GM18507 (cell line): ENCODE measurements at regions not wholly inside any gene's neighbourhood (a gene's known extent, or its start where the extent isn't known, plus 50 kb on each side); places are given as distances from the start of the nearest gene placed in this dataset.

ENCODE experiments used
- DNase-seq: peaks from one replicate; pipeline ENCODE4 v3.0.0; 2011; ENCODE audit warnings: low read depth; ENCODE audit not compliant: insufficient read length; ENCODE audit errors: extremely low spot score
- FAIRE-seq: peaks from 2 replicates; lab custom pipeline; 2011; peaks lifted over from hg19 to GRCh38; lab: Jason Lieb, UNC

GRCh38 chr20:58097429-58097828 lies 131.0 kb downstream of the ANKRD60 start:
- DNase-seq, result no peak
- FAIRE-seq, result no peak

DNA sequence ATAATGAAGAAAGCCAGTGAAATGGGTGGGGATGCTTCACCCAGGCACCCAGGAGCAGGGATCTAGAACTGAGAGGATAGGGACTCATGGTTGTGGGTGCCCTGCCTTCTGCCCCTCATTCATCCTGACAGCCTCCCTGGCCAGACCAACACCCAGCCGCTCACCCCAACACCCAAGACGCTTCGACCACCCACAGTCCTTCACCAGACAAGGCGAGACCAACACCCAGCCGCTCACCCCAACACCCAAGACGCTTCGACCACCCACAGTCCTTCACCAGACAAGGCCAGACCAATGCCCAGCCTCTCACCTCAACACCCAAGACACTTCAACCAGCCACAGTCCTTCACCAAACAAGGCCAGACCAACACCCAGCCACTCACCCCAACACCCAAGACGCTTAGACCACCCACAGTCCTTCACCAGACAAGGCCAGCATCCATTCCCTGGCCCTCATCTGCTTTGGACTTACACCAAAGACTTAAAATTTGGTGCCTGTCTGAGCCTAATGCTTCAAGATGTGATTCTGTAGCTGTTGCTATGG lies 131.5 kb downstream of the ANKRD60 start:
- FAIRE-seq, result no peak
- no peak for DNase-seq

DNA sequence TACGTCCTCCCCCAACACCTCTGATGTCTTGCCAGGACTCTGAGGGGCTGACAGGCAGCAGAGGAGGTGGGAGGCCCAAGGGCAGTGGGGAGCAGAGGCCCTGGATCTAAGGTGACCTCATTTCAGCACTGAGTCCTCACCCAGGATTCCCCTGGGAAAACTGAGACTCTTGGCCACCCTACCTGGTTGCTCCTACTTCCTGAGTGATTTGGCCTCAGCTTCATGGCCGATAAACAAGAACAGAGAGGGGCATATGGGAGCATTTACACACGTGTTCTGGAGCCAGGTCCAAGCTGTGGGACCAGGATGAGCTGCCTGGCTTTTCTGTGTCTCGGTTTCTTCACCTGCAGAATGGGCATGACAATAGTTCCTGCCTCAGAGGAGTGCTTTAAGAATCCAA lies 133.8 kb downstream of the ANKRD60 start:
- DNase-seq (no peak), FAIRE-seq (no peak)

- DNase-seq (no peak), FAIRE-seq (no peak)
These were observed 134.3 kb downstream of the ANKRD60 start for GRCh38 chr20:58094160-58094559.

- FAIRE-seq, result no peak
- DNase-seq, result no peak
These were observed 135.6 kb downstream of the ANKRD60 start for GRCh38 chr20:58092871-58093270.

DNA sequence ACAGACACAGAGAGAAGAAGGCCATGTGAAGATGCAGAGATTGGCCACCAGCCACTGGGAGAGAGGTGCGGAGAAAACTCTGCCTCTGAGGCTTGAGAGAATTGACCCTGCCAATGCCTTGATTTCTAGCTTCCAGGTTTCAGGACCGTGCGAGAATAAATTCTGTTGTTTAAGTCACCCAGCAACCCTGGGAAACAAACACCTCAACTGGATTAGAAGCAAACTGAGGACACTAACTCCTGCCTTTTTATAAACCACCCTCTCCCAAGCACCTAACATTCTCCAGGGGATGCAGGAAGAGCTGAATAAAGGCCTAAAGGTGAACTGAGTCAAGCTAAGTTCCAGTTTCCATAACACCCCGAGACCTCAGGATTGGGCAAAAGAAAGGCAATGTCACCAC lies 136.1 kb downstream of the ANKRD60 start:
- no peak for DNase-seq
- FAIRE-seq, result no peak

DNA sequence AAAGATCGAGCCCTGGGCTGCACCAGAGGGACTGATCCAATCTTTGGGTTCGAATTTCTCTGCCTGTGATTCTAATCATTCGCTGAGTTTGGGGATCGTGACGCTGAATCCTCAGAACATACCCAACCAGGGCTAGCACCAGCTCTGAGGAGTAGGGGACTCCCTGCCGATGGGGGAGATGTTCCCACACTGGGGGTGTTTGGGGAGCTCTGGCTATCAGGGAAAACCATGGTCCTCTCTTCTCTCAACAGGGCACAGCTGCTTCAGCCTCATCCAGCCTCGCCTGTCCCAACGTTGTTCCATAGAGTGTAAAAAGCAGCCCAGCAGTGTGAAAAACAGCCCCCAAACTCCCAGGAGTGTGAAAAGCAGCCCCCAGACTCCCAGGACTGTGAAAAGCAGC lies 136.6 kb downstream of the ANKRD60 start:
- FAIRE-seq, result no peak

GRCh38 chr20:58090161-58090560 lies 138.3 kb downstream of the ANKRD60 start:
- FAIRE-seq (no peak), DNase-seq (no peak)

More for the DNA sequence above, 136.6 kb downstream of the ANKRD60 start:
- DNase-seq, result no peak

DNA sequence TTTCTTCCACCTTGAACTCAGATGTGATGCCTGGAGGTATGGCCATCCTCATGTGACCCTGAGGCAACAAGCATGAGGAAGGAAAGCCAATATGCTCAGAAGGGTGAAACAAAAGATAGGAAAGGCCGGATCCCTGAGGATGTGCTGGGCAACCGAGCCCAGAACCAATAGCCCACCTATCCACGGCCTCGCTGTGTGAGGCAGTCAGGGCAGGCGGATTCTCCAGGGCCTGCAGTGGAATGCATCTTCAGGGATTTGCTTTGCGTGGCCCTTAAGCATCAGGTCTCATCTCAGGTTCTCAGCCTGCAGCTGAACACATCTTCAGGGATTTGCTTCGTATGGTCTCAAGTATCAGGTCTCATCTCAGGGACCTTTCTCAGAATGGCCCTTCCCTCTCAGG lies 139.8 kb downstream of the ANKRD60 start:
- FAIRE-seq, result no peak
- no peak for DNase-seq

DNA sequence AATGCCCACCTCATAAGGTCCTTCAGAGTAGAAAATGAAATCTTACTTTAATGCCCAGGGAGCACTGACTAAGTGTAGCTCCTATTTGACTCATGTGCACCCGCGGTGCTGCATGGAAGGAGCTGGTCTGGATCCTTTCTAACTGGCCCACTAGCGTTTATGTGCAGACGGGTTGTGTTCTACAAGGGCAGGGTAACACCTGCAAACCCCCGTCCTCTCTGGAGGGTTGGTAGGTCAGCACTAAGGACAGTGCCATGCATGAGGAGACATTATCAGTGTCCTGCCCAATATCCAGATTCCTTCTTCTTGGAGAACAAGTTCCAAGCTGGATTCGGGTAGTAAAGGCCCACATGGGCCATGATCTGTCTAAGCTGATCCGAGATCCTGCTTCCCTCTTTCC lies 140.3 kb downstream of the ANKRD60 start:
- DNase-seq, result no peak
- FAIRE-seq, result no peak

- DNase-seq, result no peak
- FAIRE-seq, result no peak
These were observed 140.9 kb downstream of the ANKRD60 start for GRCh38 chr20:58087562-58087858.

- FAIRE-seq (peak; percentile 21), DNase-seq (peak; percentile 15)
These were observed 141.5 kb downstream of the ANKRD60 start for GRCh38 chr20:58086763-58087561.

DNA sequence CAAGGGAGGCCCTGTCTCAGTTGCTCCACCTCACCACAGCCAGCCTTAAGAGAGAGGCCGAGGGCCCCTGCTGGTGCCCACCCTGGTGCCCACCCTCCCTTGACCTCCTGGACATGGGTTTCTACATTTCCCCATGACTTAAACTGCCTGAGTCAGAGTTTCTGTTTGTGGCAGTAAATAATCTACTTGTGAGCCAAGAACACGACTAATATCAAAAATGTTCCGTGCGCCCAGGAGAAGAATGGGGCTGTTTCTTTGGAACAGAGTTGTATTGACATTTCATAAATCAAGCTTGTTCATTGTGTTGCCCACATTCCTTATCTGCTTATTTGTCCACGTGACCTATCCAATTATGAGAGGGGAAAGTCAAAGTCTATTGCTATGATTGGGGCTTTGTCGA lies 143.5 kb downstream of the ANKRD60 start:
- FAIRE-seq, result no peak
- DNase-seq, result no peak

GRCh38 chr20:58084566-58084965 lies 143.9 kb downstream of the ANKRD60 start:
- FAIRE-seq, result no peak

GRCh38 chr20:58081846-58082245 lies 146.6 kb downstream of the ANKRD60 start:
- FAIRE-seq, result no peak
- DNase-seq, result no peak

More at GRCh38 chr20:58084566-58084965, 143.9 kb downstream of the ANKRD60 start:
- no peak for DNase-seq

- no peak for DNase-seq
These were observed 149.5 kb downstream of the ANKRD60 start for GRCh38 chr20:58078741-58079522.

DNA sequence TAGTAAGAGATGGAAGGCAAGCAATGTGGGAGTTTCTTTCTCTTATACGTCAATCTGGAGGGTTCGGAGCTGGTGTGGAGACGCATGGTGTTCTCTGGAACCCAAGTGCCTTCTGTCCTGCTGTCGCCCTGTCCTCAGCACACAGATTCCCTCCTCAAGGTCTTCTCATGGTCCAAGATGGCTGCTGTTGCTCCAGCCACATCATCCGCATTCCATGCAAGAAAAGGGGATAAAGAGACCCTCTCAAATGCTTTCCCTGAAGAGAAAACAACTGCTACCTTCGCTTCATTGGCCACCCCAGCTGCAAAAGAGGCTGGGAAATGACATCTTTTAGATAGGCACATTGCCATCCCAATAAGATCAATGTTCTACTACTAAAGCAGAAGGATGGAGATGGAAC lies 151.2 kb downstream of the ANKRD60 start:
- no peak for FAIRE-seq
- DNase-seq, result no peak

More at GRCh38 chr20:58078741-58079522, 149.5 kb downstream of the ANKRD60 start:
- FAIRE-seq, result no peak

- DNase-seq (no peak), FAIRE-seq (no peak)
These were observed 152.0 kb downstream of the ANKRD60 start for GRCh38 chr20:58076405-58076804.

DNA sequence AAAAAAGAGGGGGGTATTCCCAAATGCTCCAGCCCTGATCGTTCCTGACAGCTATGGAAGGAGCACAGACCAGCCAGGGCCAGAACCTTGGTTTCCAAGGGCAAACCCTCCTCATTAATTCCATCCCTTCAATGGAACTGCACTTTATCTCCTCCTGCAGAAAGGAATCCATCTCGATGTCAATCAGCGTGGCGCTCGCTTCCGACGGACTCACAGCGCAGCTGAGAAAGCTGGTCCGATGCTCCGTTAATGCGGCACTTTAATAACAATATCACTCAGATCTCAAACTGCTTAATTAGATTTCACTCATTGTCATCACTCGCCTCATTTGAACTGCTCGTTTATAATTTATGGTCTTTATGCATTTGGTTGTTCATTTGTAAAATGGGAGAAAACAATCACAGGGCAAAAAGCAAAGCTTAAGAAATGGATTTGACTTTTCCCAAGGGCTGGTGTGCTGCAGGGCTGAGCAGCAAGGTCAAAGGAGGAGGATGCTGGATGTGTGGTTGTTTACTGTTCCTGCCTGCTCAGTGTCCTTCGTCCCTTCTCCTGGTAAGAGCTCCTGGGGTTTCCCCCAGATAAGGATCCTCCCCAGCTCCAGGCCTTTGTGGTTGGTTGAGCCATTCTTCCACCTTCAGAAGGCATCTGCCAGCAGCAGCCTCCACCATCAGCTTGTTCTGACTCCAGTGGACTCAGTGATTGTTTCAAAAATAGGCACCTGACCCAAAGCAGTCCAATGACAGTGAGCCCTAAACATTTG lies 152.7 kb downstream of the ANKRD60 start:
- FAIRE-seq (no peak), DNase-seq (no peak)
